ENCODE measurements at regions not wholly inside any gene's neighbourhood (a gene's known extent, or its start where the extent isn't known, plus 50 kb on each side); places are given as distances from the start of the nearest gene placed in this dataset.

- Mint-ChIP-seq H3K4me3 (no peak overlapping the region), H3K4me1 (ENCODE audit: low read depth) (no peaks in the 10 kb centered on the region), H3K9me3 (no peaks in the 10 kb centered on the region), H3K36me3 (ENCODE audit: insufficient read depth) (peaks cover 2% of the 10 kb centered on the region), H3K27me3 (ENCODE audit: low read depth) (peaks cover 2% of the 10 kb centered on the region)
- ATAC-seq: no peak
- DNase-seq: no peak
Measured at GRCh38 chr12:104844123-104844522, 114.0 kb downstream of the SLC41A2 start.

DNA sequence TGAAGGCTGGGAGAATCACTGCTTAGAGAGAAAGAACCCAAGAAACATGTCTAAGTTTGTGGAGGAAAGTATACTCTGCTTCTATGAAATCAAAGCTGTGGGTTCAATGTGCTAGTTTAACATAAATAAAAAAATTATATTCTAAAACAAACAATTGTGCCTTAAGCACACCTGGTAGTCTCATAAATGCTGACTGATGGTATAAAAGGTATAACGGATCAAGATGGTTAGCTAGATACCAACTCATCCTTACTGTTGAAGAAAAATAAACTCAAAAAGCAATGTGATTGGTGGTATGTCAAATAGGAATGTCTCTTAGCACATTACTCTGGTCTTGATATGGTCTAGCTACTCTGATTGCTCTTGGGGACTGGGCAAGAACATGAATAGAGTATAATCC lies 117.8 kb downstream of the SLC41A2 start:
- H3K36me3 Mint-ChIP-seq (ENCODE audit: insufficient read depth): no peaks in the 10 kb centered on the region
- H3K27me3 Mint-ChIP-seq (ENCODE audit: low read depth): no peaks in the 10 kb centered on the region
- ATAC-seq: no peak

GRCh38 chr12:104835317-104835716 lies 122.8 kb downstream of the SLC41A2 start:
- no peak for DNase-seq
- Mint-ChIP-seq H3K36me3 (ENCODE audit: insufficient read depth) (no peaks in the 10 kb centered on the region), H3K9me3 (no peaks in the 10 kb centered on the region), H3K4me3 (no peak overlapping the region), H3K4me1 (ENCODE audit: low read depth) (no peaks in the 10 kb centered on the region), H3K27me3 (ENCODE audit: low read depth) (no peaks in the 10 kb centered on the region)
- ATAC-seq: no peak

More for the DNA sequence above, 117.8 kb downstream of the SLC41A2 start:
- Mint-ChIP-seq H3K4me1 (ENCODE audit: low read depth) (no peaks in the 10 kb centered on the region), H3K9me3 (no peaks in the 10 kb centered on the region), H3K4me3 (no peak overlapping the region)
- no peak for DNase-seq

DNA sequence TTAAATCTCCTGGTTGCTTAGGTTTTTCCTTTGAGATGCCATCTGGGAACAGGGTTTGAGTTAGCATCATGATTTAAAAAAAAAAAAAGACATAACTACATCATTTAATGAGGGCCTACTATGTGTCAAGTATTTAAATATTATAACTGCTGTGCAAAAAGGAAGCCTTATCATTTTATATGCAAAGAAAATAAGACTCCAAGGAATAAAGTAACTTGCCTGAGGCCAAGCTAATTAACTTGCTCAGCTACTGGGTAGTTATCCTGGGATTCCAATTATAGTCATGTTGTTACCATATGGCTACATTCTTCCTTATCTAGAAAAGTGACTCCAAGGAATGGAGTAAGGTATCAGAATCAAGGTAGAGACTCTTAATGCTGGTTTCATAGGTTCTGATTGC lies 123.5 kb downstream of the SLC41A2 start:
- Mint-ChIP-seq H3K27me3 (ENCODE audit: low read depth) (no peaks in the 10 kb centered on the region), H3K36me3 (ENCODE audit: insufficient read depth) (no peaks in the 10 kb centered on the region), H3K4me1 (ENCODE audit: low read depth) (no peaks in the 10 kb centered on the region), H3K4me3 (no peak overlapping the region), H3K9me3 (no peaks in the 10 kb centered on the region)
- ATAC-seq (no peak), DNase-seq (no peak)

DNA sequence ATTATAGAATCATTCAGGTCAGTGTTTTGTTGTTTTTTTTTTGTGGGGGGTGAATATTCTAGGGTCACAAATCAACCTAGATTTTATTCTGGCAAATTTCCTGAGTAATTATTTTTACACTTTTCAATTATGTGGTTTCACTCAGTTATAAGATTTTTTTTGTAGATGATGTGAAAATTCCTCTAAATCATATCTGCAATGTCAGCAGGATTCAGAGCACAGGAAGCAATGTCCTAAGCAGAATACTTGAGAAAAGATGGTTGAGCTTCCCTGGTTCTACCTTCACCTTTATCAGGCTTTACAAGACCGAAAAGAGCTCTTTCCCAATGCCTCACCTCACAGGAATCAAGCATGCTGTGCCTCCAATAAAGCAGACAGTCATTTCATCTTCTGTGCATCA lies 124.3 kb downstream of the SLC41A2 start:
- ATAC-seq (no peak), DNase-seq (no peak)
- H3K27me3 Mint-ChIP-seq (ENCODE audit: low read depth): no peaks in the 10 kb centered on the region
- no peaks in the 10 kb centered on the region for H3K36me3 Mint-ChIP-seq (ENCODE audit: insufficient read depth)
- no peak overlapping the region for H3K4me3 Mint-ChIP-seq
- H3K4me1 Mint-ChIP-seq (ENCODE audit: low read depth): no peaks in the 10 kb centered on the region
- H3K9me3 Mint-ChIP-seq: no peaks in the 10 kb centered on the region

DNA sequence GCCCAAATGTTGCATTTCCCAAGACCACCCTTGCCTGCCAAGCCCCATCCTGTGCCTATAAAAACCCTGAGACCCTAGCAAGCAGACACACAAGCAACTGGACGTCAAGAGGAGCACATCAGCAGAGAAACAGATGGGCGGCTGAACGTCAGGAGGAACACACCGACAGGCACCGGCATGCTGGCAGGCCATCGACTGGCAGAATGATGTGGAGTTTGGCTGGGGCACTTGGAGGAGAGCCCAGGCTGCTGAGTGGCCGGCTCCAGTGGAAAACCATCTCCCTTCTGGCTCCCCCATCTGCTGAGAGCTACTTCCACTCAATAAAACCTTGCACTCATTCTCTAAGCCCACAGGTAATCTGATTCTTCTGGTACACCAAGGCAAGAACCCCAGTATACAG lies 130.1 kb downstream of the SLC41A2 start:
- H3K9me3 Mint-ChIP-seq: peaks cover 16% of the 10 kb centered on the region
- no peaks in the 10 kb centered on the region for H3K27me3 Mint-ChIP-seq (ENCODE audit: low read depth)
- DNase-seq (no peak), ATAC-seq (no peak)
- peaks cover 4% of the 10 kb centered on the region for H3K36me3 Mint-ChIP-seq (ENCODE audit: insufficient read depth)
- H3K4me1 Mint-ChIP-seq (ENCODE audit: low read depth): no peaks in the 10 kb centered on the region
- H3K4me3 Mint-ChIP-seq: no peak overlapping the region

GRCh38 chr12:104827587-104827986 lies 130.5 kb downstream of the SLC41A2 start:
- Mint-ChIP-seq H3K4me1 (ENCODE audit: low read depth) (peaks cover 3% of the 10 kb centered on the region), H3K36me3 (ENCODE audit: insufficient read depth) (peaks cover 4% of the 10 kb centered on the region), H3K4me3 (no peak overlapping the region), H3K9me3 (peaks cover 16% of the 10 kb centered on the region), H3K27me3 (ENCODE audit: low read depth) (no peaks in the 10 kb centered on the region)
- ATAC-seq: no peak
- DNase-seq: no peak

DNA sequence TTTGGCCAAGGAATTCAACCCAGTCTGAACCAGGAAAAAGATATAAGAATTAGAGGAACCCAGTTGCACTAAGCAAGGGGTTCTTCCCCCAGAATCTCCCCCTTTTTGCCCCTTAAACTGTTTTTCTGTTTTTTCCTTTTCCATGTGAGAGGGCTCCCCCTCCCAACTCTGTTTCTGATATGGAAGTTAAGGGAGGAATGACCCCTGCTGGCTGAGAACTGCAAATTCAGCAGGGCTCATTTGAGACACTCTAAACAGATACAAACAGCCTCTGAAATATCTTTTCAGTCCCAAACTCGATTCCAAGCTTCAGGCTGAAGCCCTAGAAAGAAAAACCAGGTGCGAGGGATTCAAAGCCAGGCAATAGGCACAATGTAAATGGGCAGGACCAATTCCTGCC lies 132.7 kb downstream of the SLC41A2 start:
- ATAC-seq (no peak), DNase-seq (no peak)
- Mint-ChIP-seq H3K36me3 (ENCODE audit: insufficient read depth) (peaks cover 4% of the 10 kb centered on the region), H3K4me3 (no peak overlapping the region), H3K27me3 (ENCODE audit: low read depth) (no peaks in the 10 kb centered on the region), H3K9me3 (peaks cover 16% of the 10 kb centered on the region), H3K4me1 (ENCODE audit: low read depth) (peaks cover 6% of the 10 kb centered on the region)

- Mint-ChIP-seq H3K36me3 (ENCODE audit: insufficient read depth) (peaks cover 4% of the 10 kb centered on the region), H3K9me3 (peaks cover 16% of the 10 kb centered on the region), H3K27me3 (ENCODE audit: low read depth) (no peaks in the 10 kb centered on the region), H3K4me1 (ENCODE audit: low read depth) (peaks cover 6% of the 10 kb centered on the region), H3K4me3 (no peak overlapping the region)
- no peak for DNase-seq
- no peak for ATAC-seq
Measured at GRCh38 chr12:104823985-104824461, 134.1 kb downstream of the SLC41A2 start.

GRCh38 chr12:104822941-104823340 lies 135.1 kb downstream of the SLC41A2 start:
- Mint-ChIP-seq H3K36me3 (ENCODE audit: insufficient read depth) (peaks cover 4% of the 10 kb centered on the region), H3K27me3 (ENCODE audit: low read depth) (no peaks in the 10 kb centered on the region), H3K4me1 (ENCODE audit: low read depth) (peaks cover 6% of the 10 kb centered on the region), H3K9me3 (peaks cover 16% of the 10 kb centered on the region), H3K4me3 (no peak overlapping the region)
- ATAC-seq (no peak), DNase-seq (no peak)

- ATAC-seq (no peak), DNase-seq (no peak)
- Mint-ChIP-seq H3K4me1 (ENCODE audit: low read depth) (no peaks in the 10 kb centered on the region), H3K27me3 (ENCODE audit: low read depth) (no peaks in the 10 kb centered on the region), H3K36me3 (ENCODE audit: insufficient read depth) (no peaks in the 10 kb centered on the region), H3K9me3 (no peaks in the 10 kb centered on the region), H3K4me3 (no peak overlapping the region)
Measured at GRCh38 chr12:104816845-104817503, 141.1 kb downstream of the SLC41A2 start.

- Mint-ChIP-seq H3K36me3 (ENCODE audit: insufficient read depth) (no peaks in the 10 kb centered on the region), H3K27me3 (ENCODE audit: low read depth) (no peaks in the 10 kb centered on the region), H3K4me1 (ENCODE audit: low read depth) (no peaks in the 10 kb centered on the region), H3K9me3 (no peaks in the 10 kb centered on the region), H3K4me3 (no peak overlapping the region)
- DNase-seq (no peak), ATAC-seq (no peak)
Measured at GRCh38 chr12:104815935-104816334, 142.2 kb downstream of the SLC41A2 start.

GRCh38 chr12:104814944-104815343 lies 143.1 kb downstream of the SLC41A2 start:
- Mint-ChIP-seq H3K4me1 (ENCODE audit: low read depth) (no peaks in the 10 kb centered on the region), H3K36me3 (ENCODE audit: insufficient read depth) (no peaks in the 10 kb centered on the region), H3K27me3 (ENCODE audit: low read depth) (no peaks in the 10 kb centered on the region), H3K9me3 (no peaks in the 10 kb centered on the region), H3K4me3 (no peak overlapping the region)
- ATAC-seq: no peak
- DNase-seq: no peak
